CD1c-positive myeloid dendritic cell (primary cell): ENCODE measurements at regions not wholly inside any gene's neighbourhood (a gene's known extent, or its start where the extent isn't known, plus 50 kb on each side); places are given as distances from the start of the nearest gene placed in this dataset.
A peak's percentile ranks its signal among the peaks of the same experiment; 100 is the strongest.

Experiments used
- DNase-seq: peaks from one replicate; pipeline ENCODE4 v3.0.0-alpha.2; 2016; ENCODE audit errors: extremely low spot score

DNA sequence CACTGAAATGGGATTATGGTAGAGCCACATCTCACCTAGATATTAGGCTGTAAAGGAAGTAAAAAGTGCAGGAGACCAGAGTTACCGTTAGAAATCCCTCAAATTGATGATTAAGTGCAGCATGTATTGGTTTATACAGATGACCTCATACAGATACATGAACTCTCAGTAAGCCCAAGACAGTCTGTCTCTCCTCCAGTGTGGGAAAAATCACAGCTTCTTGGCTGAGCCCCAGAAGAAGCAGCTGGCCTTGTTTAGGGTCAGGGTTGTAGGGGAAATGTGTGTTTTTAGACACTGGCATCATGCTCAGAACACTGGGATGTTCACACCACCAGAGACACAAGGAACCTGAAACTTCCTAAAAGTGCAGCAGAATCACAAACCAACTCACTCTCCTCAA, 135.9 kb downstream of the KATNIP start:
- no peak for DNase-seq

DNA sequence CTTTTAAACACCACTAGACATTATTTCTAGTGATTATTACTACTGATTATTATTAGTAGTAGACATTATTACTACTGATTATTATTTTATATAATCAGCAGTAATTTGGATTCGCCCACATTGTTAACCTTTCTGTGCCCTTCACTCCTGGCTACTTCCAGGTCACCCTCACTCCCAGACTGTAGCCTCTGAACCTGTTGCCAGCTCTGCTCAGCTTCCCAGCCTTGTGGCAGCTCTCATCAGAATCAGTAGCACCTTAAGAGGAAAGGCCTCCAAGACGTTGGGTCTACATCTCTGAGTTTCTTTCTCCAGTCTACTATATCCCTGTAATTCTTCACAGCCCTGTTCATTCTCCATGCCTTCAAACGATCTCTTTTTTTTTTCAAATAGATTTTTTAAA, 137.0 kb downstream of the KATNIP start:
- DNase-seq, result no peak

DNA sequence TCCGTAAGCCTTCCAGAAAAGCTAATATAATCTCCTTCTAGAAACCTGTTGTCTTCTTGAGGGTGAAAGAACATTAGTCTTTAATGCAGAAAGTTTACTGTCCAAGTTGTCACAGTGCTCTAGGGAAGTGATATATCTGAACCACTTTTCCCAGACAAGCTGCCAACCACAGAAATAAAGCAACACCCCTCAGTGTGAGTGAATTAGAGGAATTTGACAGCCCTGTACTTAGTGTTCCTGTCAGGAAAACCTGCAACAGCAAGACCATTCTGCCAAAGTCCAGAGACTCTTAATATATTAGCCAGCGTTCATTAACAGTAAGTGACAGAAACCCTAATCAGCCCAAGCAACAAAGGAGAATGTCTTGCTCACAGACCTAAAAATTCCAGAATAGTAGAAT, 137.7 kb downstream of the KATNIP start:
- DNase-seq, result no peak

DNA sequence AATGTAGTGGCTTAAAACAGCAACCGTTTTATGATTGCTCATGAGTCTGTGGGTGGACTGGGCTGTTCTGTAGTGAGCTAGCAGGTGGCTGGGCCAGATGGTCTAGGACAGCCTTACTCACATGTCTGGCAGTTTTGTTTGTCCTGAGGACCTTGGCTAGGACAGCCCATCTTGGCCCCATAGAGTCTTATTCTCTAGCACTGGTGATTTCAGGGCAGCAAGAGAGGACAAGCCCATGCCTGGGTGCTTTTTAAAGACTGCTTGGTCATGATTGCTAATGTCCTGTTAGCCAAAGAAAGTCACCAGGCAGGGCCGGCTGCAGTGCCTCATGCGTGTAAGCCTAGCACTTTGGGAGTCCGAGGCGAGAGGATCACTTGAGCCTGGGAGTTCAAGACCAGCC, 139.8 kb downstream of the KATNIP start:
- no peak for DNase-seq

- peak; percentile 49 for DNase-seq
These were observed 140.7 kb downstream of the KATNIP start for GRCh38 chr16:27690608-27691007.

DNA sequence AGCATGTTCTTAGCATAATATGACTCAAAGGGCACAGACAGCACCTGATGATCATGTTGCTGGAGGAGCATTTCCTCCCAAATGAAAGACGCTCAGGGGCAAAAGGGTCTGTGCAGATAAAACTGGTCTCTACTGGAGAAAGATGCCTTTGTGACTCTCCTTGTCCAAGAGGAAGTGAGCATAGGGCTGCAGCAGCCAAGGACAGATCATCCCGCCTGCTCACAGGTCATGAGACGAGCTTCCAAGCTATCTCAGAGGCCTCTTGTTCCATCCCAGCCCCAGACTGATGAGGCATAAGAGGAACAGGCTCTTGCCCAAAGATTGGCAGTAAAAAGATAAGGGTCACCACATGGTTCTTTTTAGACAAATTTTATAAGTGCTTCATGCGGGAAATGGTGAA, 141.8 kb downstream of the KATNIP start:
- no peak for DNase-seq

- DNase-seq, result no peak
These were observed 142.6 kb downstream of the KATNIP start for GRCh38 chr16:27692576-27692975.

DNA sequence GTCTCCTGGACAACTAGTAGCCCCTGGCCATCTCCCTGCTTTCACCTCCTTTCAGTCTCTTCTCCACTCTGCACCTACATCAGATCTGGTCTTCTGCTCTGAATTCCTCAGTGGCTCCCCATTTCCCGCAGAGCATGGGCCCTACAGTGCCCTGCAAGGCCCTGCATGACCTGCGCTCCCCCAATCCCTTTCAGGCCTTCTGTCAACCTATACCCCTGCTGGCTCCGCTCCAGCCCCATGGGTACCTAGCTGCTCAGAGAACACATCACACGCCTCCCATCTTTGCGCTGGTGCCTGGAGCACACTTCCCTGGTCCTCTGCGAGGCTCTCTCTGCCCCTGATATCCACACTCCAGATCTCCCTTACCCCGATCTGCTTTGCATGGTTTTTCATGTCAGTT, 145.2 kb downstream of the KATNIP start:
- no peak for DNase-seq

GRCh38 chr16:27698266-27698665, 148.3 kb downstream of the KATNIP start:
- DNase-seq, result no peak

DNA sequence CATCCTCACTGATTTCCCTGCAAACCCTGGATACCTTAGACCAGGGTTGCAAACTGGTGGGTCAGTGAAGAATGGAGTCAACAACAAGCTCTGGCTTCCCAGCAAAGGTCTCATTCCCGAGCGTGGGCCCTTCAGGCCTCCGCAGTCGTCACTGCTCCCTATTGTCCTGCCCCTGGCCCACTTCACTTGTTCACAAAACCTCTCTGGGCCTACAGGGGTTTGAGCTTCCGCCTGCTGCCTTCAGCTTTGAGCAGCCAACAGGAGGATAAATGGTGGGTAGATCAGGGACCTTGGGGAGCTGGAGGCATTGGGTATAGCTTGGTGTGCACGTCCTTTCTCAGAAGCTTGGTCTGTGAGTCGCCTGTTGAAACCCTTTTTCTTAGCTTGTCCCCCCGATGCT, 148.8 kb downstream of the KATNIP start:
- no peak for DNase-seq

DNA sequence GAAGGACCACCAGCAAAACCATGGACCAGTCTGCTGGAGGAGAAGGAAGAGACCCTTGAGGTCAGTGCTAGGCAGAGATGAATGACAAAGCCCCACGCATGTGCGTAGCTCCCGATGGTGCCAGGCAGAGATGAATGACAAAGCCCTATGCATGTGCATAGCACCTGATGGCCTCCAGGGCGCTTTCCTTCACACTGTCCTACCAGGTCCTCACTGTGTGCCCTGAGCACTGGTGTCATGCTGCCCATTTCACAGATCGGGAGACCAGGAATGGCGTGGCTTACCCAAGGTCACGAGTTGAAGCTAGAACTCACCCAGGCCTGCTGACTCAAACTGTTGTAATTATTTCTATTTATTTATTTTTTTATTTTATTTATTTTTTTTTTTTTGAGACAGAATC, 149.6 kb downstream of the KATNIP start:
- DNase-seq, result no peak

GRCh38 chr16:27700304-27700995, 150.5 kb downstream of the KATNIP start:
- DNase-seq, result no peak

GRCh38 chr16:27701381-27701780, 151.4 kb downstream of the KATNIP start:
- no peak for DNase-seq

GRCh38 chr16:27703121-27703520, 153.2 kb downstream of the KATNIP start:
- no peak for DNase-seq

GRCh38 chr16:27703545-27703944, 153.6 kb downstream of the KATNIP start:
- no peak for DNase-seq

- no peak for DNase-seq
These were observed 154.3 kb downstream of the KATNIP start for GRCh38 chr16:27704252-27704651.

- DNase-seq, result no peak
These were observed 156.4 kb downstream of the KATNIP start for GRCh38 chr16:27706156-27706865.

- DNase-seq, result no peak
These were observed 157.1 kb downstream of the KATNIP start for GRCh38 chr16:27706866-27707685.

- DNase-seq, result no peak
These were observed 158.7 kb downstream of the KATNIP start for GRCh38 chr16:27708651-27709050.

- DNase-seq, result no peak
These were observed 162.3 kb downstream of the KATNIP start for GRCh38 chr16:27712251-27712711.

- DNase-seq, result no peak
These were observed 167.8 kb downstream of the KATNIP start for GRCh38 chr16:27717726-27718125.
